ENCODE measurements at regions not wholly inside any gene's neighbourhood (a gene's known extent, or its start where the extent isn't known, plus 50 kb on each side); places are given as distances from the start of the nearest gene placed in this dataset.

GRCh38 chr6:168223755-168224154, 95.8 kb downstream of the DACT2 start:
- POLR2A ChIA-PET = no interaction called here
- intact Hi-C loops (cut with micrococcal nuclease) = no loop called here
- no peak overlapping the region for H3K4me3 ChIP-seq (replicated peaks in 1 of 2; ENCODE audit: low read depth in 1 of 2, low read length in 2 of 2)
- no peak overlapping the region for H3K4me2 ChIP-seq (ENCODE audit: low read length)
- ATAC-seq (no peak), DNase-seq (ENCODE audit: low read depth, low spot score) (no peak)
- no peaks in the 10 kb centered on the region for H3K9me2 ChIP-seq (ENCODE audit: insufficient read depth)
- RAD21 ChIA-PET (ENCODE audit: low non-redundant PET in 1 of 2, low total read pairs in 2 of 2, uncharacterized antibody in 2 of 2, unreplicated experiment in 2 of 2) = no interaction called here
- H2AFZ ChIP-seq (ENCODE audit: low read depth, low read length, poor library complexity, severe bottlenecking) = no peak overlapping the region
- H4K20me1 ChIP-seq (ENCODE audit: insufficient read depth) = no peaks in the 10 kb centered on the region
- TF ChIP-seq MAX (IDR thresholded peaks at IDR 0.05) = no peak
- TF ChIP-seq EZH2phosphoT487 (IDR thresholded peaks at IDR 0.05; ENCODE audit: borderline replicate concordance) = no peak
- no peak for TF ChIP-seq CTCF (IDR thresholded peaks at IDR 0.05 in 2 of 3, conservative IDR thresholded peaks at IDR 0.05 in 1 of 3; ENCODE audit: borderline replicate concordance in 1 of 3, insufficient read depth in 1 of 3, low read depth in 2 of 3, low read length in 2 of 3)
- no peak for TF ChIP-seq POLR2A (IDR thresholded peaks at IDR 0.05; ENCODE audit: borderline replicate concordance, extremely low read depth, insufficient read depth, insufficient read length)
- TF ChIP-seq TCF7L2 (IDR thresholded peaks at IDR 0.05; ENCODE audit: borderline replicate concordance, extremely low read depth, insufficient read depth, insufficient read length) = no peak
- no peak for TF ChIP-seq RAD21 (IDR thresholded peaks at IDR 0.05; ENCODE audit: low read depth)
- no peak for TF ChIP-seq ZNF274 (IDR thresholded peaks at IDR 0.05; ENCODE audit: low read depth, low read length)
- TF ChIP-seq EGR1 (IDR thresholded peaks at IDR 0.05; ENCODE audit: low read depth) = no peak
- TF ChIP-seq JUND (IDR thresholded peaks at IDR 0.05) = no peak
- TF ChIP-seq SIN3A (IDR thresholded peaks at IDR 0.05; ENCODE audit: low read depth) = no peak
- TF ChIP-seq POLR2AphosphoS5 (IDR thresholded peaks at IDR 0.05; ENCODE audit: low read depth, low read length) = no peak
- TF ChIP-seq REST (IDR thresholded peaks at IDR 0.05; ENCODE audit: low read depth) = no peak
- no peak for TF ChIP-seq YY1 (IDR thresholded peaks at IDR 0.05; ENCODE audit: extremely low read depth, insufficient replicate concordance, low read depth, low read length)
- TF ChIP-seq SP1 (IDR thresholded peaks at IDR 0.05; ENCODE audit: low read depth) = no peak
- no peak for TF ChIP-seq ELF1 (IDR thresholded peaks at IDR 0.05; ENCODE audit: borderline replicate concordance, low read depth)
- no peak for TF ChIP-seq CBX3 (IDR thresholded peaks at IDR 0.05; ENCODE audit: low read depth)
- BruUV-seq (replicated peaks) = no TSS peak
- no peak overlapping the region for H3K27ac ChIP-seq (ENCODE audit: low read depth, low read length)
- CTCF ChIA-PET = no interaction called here
- no peaks in the 10 kb centered on the region for H3K79me2 ChIP-seq (ENCODE audit: insufficient read depth, low read length)
- H3K36me3 ChIP-seq (ENCODE audit: control insufficient read depth in 1 of 2, insufficient read depth in 2 of 2, low read length in 2 of 2) = no peaks in the 10 kb centered on the region
- H3K27me3 ChIP-seq (ENCODE audit: insufficient read depth, low read length) = peaks cover 28% of the 10 kb centered on the region
- no peaks in the 10 kb centered on the region for H3K4me1 ChIP-seq (ENCODE audit: control insufficient read depth in 1 of 2, insufficient read depth in 2 of 2, low read length in 2 of 2)
- no peak overlapping the region for H3K9ac ChIP-seq (ENCODE audit: low read length)
- no peaks in the 10 kb centered on the region for H3K9me3 ChIP-seq (ENCODE audit: control insufficient read depth in 1 of 2, insufficient read depth in 1 of 2, low read depth in 1 of 2, low read length in 2 of 2)
